Smooth muscle cell (in vitro differentiated cells): ENCODE measurements at regions not wholly inside any gene's neighbourhood (a gene's known extent, or its start where the extent isn't known, plus 50 kb on each side); places are given as distances from the start of the nearest gene placed in this dataset.
A peak's percentile ranks its signal among the peaks of the same experiment; 100 is the strongest.

Source experiments
- DNase-seq: peaks from one replicate; lab custom pipeline; 2025; ENCODE audit not compliant: unreplicated experiment; lab: John Stamatoyannopoulos, UW
- H2AFZ ChIP-seq: fragments of 200-600 bp; sonication (generic); 2 replicates; pipeline ENCODE4 v1.6.0; 2016; ENCODE audit warnings: antibody characterized with exemption, low read depth, mild to moderate bottlenecking
- H3F3A ChIP-seq: fragments of 200-600 bp; sonication (generic); 2 replicates; pipeline ENCODE4 v1.6.0; 2017; ENCODE audit warnings: antibody characterized with exemption, low read depth
- H3K27ac ChIP-seq: fragments of 200-600 bp; sonication (generic); 2 replicates; pipeline ENCODE4 v1.5.1; 2016; ENCODE audit warnings: low read depth, mild to moderate bottlenecking
- H3K27me3 ChIP-seq: fragments of 200-600 bp; sonication (generic); 2 replicates; pipeline ENCODE4 v1.6.1; 2016; ENCODE audit warnings: low read depth, mild to moderate bottlenecking
- H3K36me3 ChIP-seq: fragments of 200-600 bp; sonication (generic); 2 replicates; pipeline ENCODE4 v1.5.1; 2016; ENCODE audit warnings: low read depth
- H3K4me1 ChIP-seq: fragments of 200-600 bp; sonication (generic); 2 replicates; pipeline ENCODE4 v1.5.1; 2016; ENCODE audit warnings: low read depth
- H3K4me2 ChIP-seq: fragments of 200-600 bp; sonication (generic); 2 replicates; pipeline ENCODE4 v1.6.0; 2016; ENCODE audit warnings: mild to moderate bottlenecking
- H3K4me3 ChIP-seq: fragments of 200-600 bp; sonication (generic); 2 replicates; pipeline ENCODE4 v1.5.1; 2016; ENCODE audit warnings: mild to moderate bottlenecking
- H3K79me2 ChIP-seq: fragments of 200-600 bp; sonication (generic); 2 replicates; pipeline ENCODE4 v1.6.0; 2016; ENCODE audit warnings: low read depth, mild to moderate bottlenecking
- H3K9ac ChIP-seq: fragments of 200-600 bp; sonication (generic); 2 replicates; pipeline ENCODE4 v1.6.0; 2016; ENCODE audit warnings: low read depth
- H3K9me3 ChIP-seq: fragments of 200-600 bp; sonication (generic); replicated peaks from 2 replicates; pipeline ENCODE4 v1.5.1; 2016; ENCODE audit warnings: low read depth
- H4K20me1 ChIP-seq: fragments of 200-600 bp; sonication (generic); 2 replicates; pipeline ENCODE4 v1.6.0; 2016; ENCODE audit warnings: low read depth
- WGBS: methylation state at CpG from one replicate; pipeline ENCODE4 v1.1.7; 2016; ENCODE audit warnings: low lambda C conversion rate; 5-methylcytosine and 5-hydroxymethylcytosine counted together
- TF ChIP-seq, protein P1 (sequence below): fragments of 200-600 bp; sonication (generic); IDR thresholded peaks from 2 replicates; pipeline ENCODE4 v1.5.1; 2017; ENCODE audit warnings: borderline replicate concordance, mild to moderate bottlenecking, antibody characterized with exemption; ENCODE audit not compliant: insufficient read depth, poor library complexity, severe bottlenecking

DNA sequence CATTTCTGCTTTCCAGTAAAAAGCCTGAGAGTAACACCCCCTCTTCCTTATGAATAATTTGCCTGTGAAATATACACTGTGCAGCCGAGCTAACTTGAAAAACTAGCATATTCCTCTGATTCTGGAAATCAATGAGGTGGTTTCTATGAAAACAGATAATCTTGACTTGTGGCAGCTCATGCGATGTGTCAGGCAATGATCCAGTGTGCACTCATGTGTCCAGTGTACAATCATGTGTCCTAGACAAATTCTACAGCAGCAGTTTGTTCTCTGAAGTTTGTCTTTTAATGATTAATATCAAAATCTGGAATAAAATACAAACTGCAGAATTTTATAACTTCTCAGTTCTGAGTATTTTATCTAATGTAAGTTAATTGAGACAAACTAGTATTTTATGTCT lies 2213.9 kb upstream of the PCDH20 start:
- H4K20me1 ChIP-seq, result no peaks in the 10 kb centered on the region
- H3K4me1 ChIP-seq, result no peaks in the 10 kb centered on the region
- no peaks in the 10 kb centered on the region for H3F3A ChIP-seq
- DNase-seq, result no peak
- TF ChIP-seq, protein P1, sequence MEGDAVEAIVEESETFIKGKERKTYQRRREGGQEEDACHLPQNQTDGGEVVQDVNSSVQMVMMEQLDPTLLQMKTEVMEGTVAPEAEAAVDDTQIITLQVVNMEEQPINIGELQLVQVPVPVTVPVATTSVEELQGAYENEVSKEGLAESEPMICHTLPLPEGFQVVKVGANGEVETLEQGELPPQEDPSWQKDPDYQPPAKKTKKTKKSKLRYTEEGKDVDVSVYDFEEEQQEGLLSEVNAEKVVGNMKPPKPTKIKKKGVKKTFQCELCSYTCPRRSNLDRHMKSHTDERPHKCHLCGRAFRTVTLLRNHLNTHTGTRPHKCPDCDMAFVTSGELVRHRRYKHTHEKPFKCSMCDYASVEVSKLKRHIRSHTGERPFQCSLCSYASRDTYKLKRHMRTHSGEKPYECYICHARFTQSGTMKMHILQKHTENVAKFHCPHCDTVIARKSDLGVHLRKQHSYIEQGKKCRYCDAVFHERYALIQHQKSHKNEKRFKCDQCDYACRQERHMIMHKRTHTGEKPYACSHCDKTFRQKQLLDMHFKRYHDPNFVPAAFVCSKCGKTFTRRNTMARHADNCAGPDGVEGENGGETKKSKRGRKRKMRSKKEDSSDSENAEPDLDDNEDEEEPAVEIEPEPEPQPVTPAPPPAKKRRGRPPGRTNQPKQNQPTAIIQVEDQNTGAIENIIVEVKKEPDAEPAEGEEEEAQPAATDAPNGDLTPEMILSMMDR, result no peak
- no peaks in the 10 kb centered on the region for H3K36me3 ChIP-seq
- no peak overlapping the region for H3K27ac ChIP-seq
- no peak overlapping the region for H3K4me3 ChIP-seq
- H3K27me3 ChIP-seq, result no peaks in the 10 kb centered on the region
- no peak overlapping the region for H3K4me2 ChIP-seq
- no peak overlapping the region for H2AFZ ChIP-seq
- no peak overlapping the region for H3K9ac ChIP-seq
- no peaks in the 10 kb centered on the region for H3K79me2 ChIP-seq
- WGBS, result 93% methylated on average over 2 of the region's 2 CpGs
- no peaks in the 10 kb centered on the region for H3K9me3 ChIP-seq

DNA sequence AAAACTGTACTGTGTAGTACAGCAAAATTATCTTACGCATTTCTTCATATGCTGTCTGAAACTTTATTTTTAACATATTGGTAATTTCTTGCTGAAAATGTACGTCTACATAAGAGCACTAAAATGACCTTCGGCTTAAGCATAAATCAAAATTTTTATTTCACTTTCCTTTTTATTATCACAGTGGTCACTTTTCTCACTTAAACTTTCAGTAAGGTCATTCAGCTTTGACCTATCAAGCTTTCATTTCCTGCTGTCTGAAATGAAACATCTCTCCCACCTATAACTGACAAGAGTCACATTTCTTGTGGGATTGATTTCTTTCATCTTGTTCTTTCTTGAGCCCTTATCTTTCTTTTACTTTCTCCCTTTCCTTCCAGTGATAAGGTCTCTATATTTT lies 2212.7 kb upstream of the PCDH20 start:
- H3F3A ChIP-seq, result no peaks in the 10 kb centered on the region
- peak overlapping the region; percentile 56 for H2AFZ ChIP-seq
- no peak for DNase-seq
- H3K4me1 ChIP-seq, result no peaks in the 10 kb centered on the region
- no peaks in the 10 kb centered on the region for H3K27me3 ChIP-seq
- no peak overlapping the region for H3K4me3 ChIP-seq
- TF ChIP-seq, protein P1, result no peak
- H3K27ac ChIP-seq, result no peak overlapping the region
- H3K4me2 ChIP-seq, result no peak overlapping the region
- H3K9me3 ChIP-seq, result no peaks in the 10 kb centered on the region
- WGBS, result 92% methylated on average over 3 of the region's 3 CpGs
- no peaks in the 10 kb centered on the region for H3K79me2 ChIP-seq
- H3K9ac ChIP-seq, result no peak overlapping the region
- no peaks in the 10 kb centered on the region for H4K20me1 ChIP-seq
- no peaks in the 10 kb centered on the region for H3K36me3 ChIP-seq

DNA sequence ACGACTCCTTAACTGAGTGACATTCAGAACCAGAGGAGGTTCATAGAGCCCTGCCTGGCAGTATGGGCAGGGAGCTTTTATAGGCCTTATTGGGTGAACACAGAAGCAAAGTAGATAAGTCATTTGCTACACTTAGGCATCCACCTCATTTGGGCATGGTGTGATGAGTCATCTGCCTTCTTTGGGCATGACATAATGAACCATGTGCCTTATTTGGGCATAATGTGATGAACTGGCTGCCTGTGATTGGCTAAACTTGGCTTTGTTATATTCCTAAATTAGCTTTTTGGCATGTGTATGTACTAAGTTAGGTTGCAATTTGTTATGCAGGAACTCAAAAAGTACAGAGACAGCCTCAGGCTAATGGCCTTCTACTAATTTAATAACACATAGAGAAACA lies 2210.2 kb upstream of the PCDH20 start:
- Histone ChIP-seq H4K20me1 (no peaks in the 10 kb centered on the region), H3K36me3 (no peaks in the 10 kb centered on the region), H3K27ac (no peak overlapping the region), H3K9ac (no peak overlapping the region), H3K4me2 (no peak overlapping the region), H3K4me3 (no peak overlapping the region), H3K4me1 (no peaks in the 10 kb centered on the region), H3K79me2 (no peaks in the 10 kb centered on the region), H3K27me3 (no peaks in the 10 kb centered on the region), H3F3A (no peaks in the 10 kb centered on the region), H3K9me3 (no peaks in the 10 kb centered on the region), H2AFZ (no peak overlapping the region)
- 92% methylated on average over 1 of the region's 1 CpG for WGBS
- TF ChIP-seq, protein P1, result no peak
- no peak for DNase-seq

DNA sequence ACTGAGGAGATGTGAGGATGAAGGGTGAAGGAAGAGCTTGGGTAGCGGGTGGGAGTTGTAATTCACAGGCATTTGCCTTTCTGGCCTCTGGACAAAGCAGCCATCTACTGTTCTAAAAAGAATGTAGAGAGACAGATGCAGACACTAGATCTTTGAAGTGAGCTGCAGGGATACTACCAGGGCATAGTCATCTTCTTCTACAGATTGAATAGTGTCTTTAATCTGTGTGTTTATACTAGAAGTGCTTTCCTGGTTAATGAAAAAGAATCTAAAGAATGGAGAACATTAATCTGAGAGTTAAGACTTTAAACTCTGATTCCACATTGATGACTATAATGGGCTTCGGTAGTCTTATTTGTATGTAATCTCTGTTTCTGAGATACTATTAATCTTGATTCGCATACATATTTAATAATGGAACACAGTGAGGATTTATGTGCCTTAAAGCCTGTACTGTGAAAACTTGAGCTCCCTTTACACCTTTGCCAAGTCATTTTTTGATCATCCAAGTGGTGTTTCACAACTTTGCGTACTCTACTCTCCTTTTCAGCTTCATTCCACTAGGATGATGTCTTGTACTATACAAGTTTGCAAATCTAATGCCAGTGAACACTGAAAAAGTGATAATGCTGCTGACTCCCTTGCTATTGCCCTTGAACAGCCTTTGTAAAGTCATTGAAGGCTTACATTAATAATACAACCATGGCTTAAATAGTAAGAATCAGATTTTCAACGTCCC lies 2199.4 kb upstream of the PCDH20 start:
- Histone ChIP-seq H3K9ac (no peak overlapping the region), H3K4me2 (no peak overlapping the region), H3K4me3 (no peak overlapping the region), H3F3A (no peaks in the 10 kb centered on the region), H3K9me3 (no peaks in the 10 kb centered on the region), H2AFZ (no peak overlapping the region), H3K4me1 (no peaks in the 10 kb centered on the region), H4K20me1 (no peaks in the 10 kb centered on the region), H3K27me3 (no peaks in the 10 kb centered on the region), H3K79me2 (no peaks in the 10 kb centered on the region), H3K36me3 (no peaks in the 10 kb centered on the region), H3K27ac (no peak overlapping the region)
- WGBS, result 63% methylated on average over 5 of the region's 5 CpGs
- no peak for DNase-seq
- TF ChIP-seq, protein P1, result no peak
